Trophoblast cell (in vitro differentiated cells and primary cell): ENCODE measurements at regions not wholly inside any gene's neighbourhood (a gene's known extent, or its start where the extent isn't known, plus 50 kb on each side); places are given as distances from the start of the nearest gene placed in this dataset.
"Not testable (repeated sequence)": the region's sequence is repeated elsewhere in the genome, so short reads cannot be mapped to it uniquely, and the experiment has no call there.

Experiments used
- DNase-seq, 2 donors: peaks; one replicate each; pipeline ENCODE4 v3.0.0-alpha.2; 2016
- H2AFZ ChIP-seq: 2 replicates; pipeline ENCODE4 v1.6.1; 2013; ENCODE audit warnings: low read length, moderate library complexity, mild to moderate bottlenecking; ENCODE audit not compliant: insufficient read depth, poor library complexity
- H2AK5ac ChIP-seq: 2 replicates; pipeline ENCODE4 v1.6.1; 2013; ENCODE audit warnings: mild to moderate bottlenecking, low read length
- H2BK120ac ChIP-seq: 2 replicates; pipeline ENCODE4 v1.6.1; 2013; ENCODE audit warnings: low read length, mild to moderate bottlenecking, moderate library complexity; ENCODE audit not compliant: insufficient read depth, poor library complexity
- H2BK12ac ChIP-seq: 2 replicates; pipeline ENCODE4 v1.6.1; 2013; ENCODE audit warnings: mild to moderate bottlenecking, low read length, moderate library complexity
- H2BK5ac ChIP-seq: 2 replicates; pipeline ENCODE4 v1.6.1; 2013; ENCODE audit warnings: low read length, low read depth, moderate library complexity, mild to moderate bottlenecking; ENCODE audit not compliant: poor library complexity
- H3K14ac ChIP-seq: 2 replicates; pipeline ENCODE4 v1.6.1; 2013; ENCODE audit warnings: mild to moderate bottlenecking, low read length
- H3K18ac ChIP-seq: 2 replicates; pipeline ENCODE4 v1.6.1; 2013; ENCODE audit warnings: mild to moderate bottlenecking, low read length
- H3K23ac ChIP-seq: 2 replicates; pipeline ENCODE4 v1.6.1; 2013; ENCODE audit warnings: low read length
- H3K27ac ChIP-seq: 2 replicates; pipeline ENCODE4 v1.5.1; 2013; ENCODE audit warnings: low read depth, mild to moderate bottlenecking, inconsistent platforms, low read length, moderate library complexity
- H3K27me3 ChIP-seq: 2 replicates; pipeline ENCODE4 v1.6.1; 2013; ENCODE audit warnings: inconsistent platforms, mild to moderate bottlenecking, low read length, moderate library complexity; ENCODE audit not compliant: insufficient read depth
- H3K36me3 ChIP-seq, 2 experiments: 1 replicate in 1 of 2; 2 replicates in 1 of 2; pipeline ENCODE4 v1.6.1; 2013; ENCODE audit warnings: low read length in 2 of 2, mild to moderate bottlenecking in 2 of 2, moderate library complexity in 1 of 2; ENCODE audit not compliant: insufficient read depth in 2 of 2, control insufficient read depth in 1 of 2
- H3K4ac ChIP-seq: 2 replicates; pipeline ENCODE4 v1.6.1; 2013; ENCODE audit warnings: low read depth, mild to moderate bottlenecking, low read length, moderate library complexity
- H3K4me1 ChIP-seq, 2 experiments: 1 replicate in 1 of 2; 2 replicates in 1 of 2; pipeline ENCODE4 v1.6.1; 2013; ENCODE audit warnings: low read length in 2 of 2, mild to moderate bottlenecking in 2 of 2, moderate library complexity in 1 of 2; ENCODE audit not compliant: insufficient read depth in 2 of 2, control insufficient read depth in 1 of 2
- H3K4me2 ChIP-seq: 2 replicates; pipeline ENCODE4 v1.6.1; 2013; ENCODE audit warnings: inconsistent platforms, mild to moderate bottlenecking, low read length, moderate library complexity
- H3K4me3 ChIP-seq: 2 replicates; pipeline ENCODE4 v1.5.1; 2013; ENCODE audit warnings: mild to moderate bottlenecking, low read depth, low read length, inconsistent platforms
- H3K79me1 ChIP-seq: one replicate; pipeline ENCODE4 v1.6.1; 2013; ENCODE audit warnings: low read length
- H3K79me2 ChIP-seq: 2 replicates; pipeline ENCODE4 v1.6.1; 2013; ENCODE audit warnings: low read length, mild to moderate bottlenecking; ENCODE audit not compliant: control insufficient read depth, insufficient read depth, poor library complexity
- H3K9ac ChIP-seq: 2 replicates; pipeline ENCODE4 v1.6.1; 2013; ENCODE audit warnings: mild to moderate bottlenecking, low read length
- H3K9me3 ChIP-seq: 2 replicates; pipeline ENCODE4 v1.6.1; 2013; ENCODE audit warnings: low read depth, mild to moderate bottlenecking, control low read depth, inconsistent platforms, low read length; ENCODE audit not compliant: insufficient read depth
- H4K12ac ChIP-seq: 2 replicates; pipeline ENCODE4 v1.6.1; 2013; ENCODE audit warnings: low read depth, mild to moderate bottlenecking, low read length, moderate library complexity
- H4K8ac ChIP-seq: 2 replicates; pipeline ENCODE4 v1.6.1; 2013; ENCODE audit warnings: low read depth, mild to moderate bottlenecking, low read length, moderate library complexity
- H4K91ac ChIP-seq: one replicate; pipeline ENCODE4 v1.6.1; 2013; ENCODE audit warnings: low read depth, mild to moderate bottlenecking, low read length, moderate library complexity
- WGBS: extraction: QIAGEN DNeasy Blood & Tissue Kit; methylation state at CpG from one replicate; pipeline ENCODE4 v1.1.7; 2013; ENCODE audit warnings: missing lambda C conversion rate; ENCODE audit not compliant: insufficient read length, insufficient coverage; ENCODE audit errors: extremely low coverage; 5-methylcytosine and 5-hydroxymethylcytosine counted together

- no peaks in the 10 kb centered on the region for H3K79me1 ChIP-seq
- no peak overlapping the region for H2AK5ac ChIP-seq
- no peak overlapping the region for H4K8ac ChIP-seq
- no peak for DNase-seq
- no peak overlapping the region for H2BK5ac ChIP-seq
- H3K23ac ChIP-seq: no peak overlapping the region
- no peaks in the 10 kb centered on the region for H3K9me3 ChIP-seq
- no peak overlapping the region for H3K18ac ChIP-seq
- no peaks in the 10 kb centered on the region for H3K4me1 ChIP-seq
- no peak overlapping the region for H3K14ac ChIP-seq
- H3K27me3 ChIP-seq: no peaks in the 10 kb centered on the region
- no CpG with 5 or more reads among the region's 6 CpGs for WGBS
- H2AFZ ChIP-seq: no peak overlapping the region
- H3K4me3 ChIP-seq: no peak overlapping the region
- H4K12ac ChIP-seq: no peak overlapping the region
- H3K4ac ChIP-seq: no peak overlapping the region
- no peak overlapping the region for H3K4me2 ChIP-seq
- no peaks in the 10 kb centered on the region for H3K36me3 ChIP-seq
- H3K79me2 ChIP-seq: no peaks in the 10 kb centered on the region
- no peak overlapping the region for H3K27ac ChIP-seq
- H2BK12ac ChIP-seq: no peak overlapping the region
- H3K9ac ChIP-seq: no peak overlapping the region
- no peak overlapping the region for H2BK120ac ChIP-seq
- H4K91ac ChIP-seq: no peak overlapping the region
These were observed 342.4 kb downstream of the FGF10 start for GRCh38 chr5:44046619-44047364.

GRCh38 chr5:44044549-44044948, 344.7 kb downstream of the FGF10 start:
- not testable (repeated sequence) for H3K14ac ChIP-seq, H2BK5ac ChIP-seq, H3K9ac ChIP-seq, H3K27me3 ChIP-seq, H3K36me3 ChIP-seq, H3K9me3 ChIP-seq, DNase-seq, H3K79me1 ChIP-seq, H4K91ac ChIP-seq, H2AK5ac ChIP-seq, H4K8ac ChIP-seq, H3K4me2 ChIP-seq, H3K79me2 ChIP-seq, H2AFZ ChIP-seq, H3K4me1 ChIP-seq, H3K4ac ChIP-seq, H3K27ac ChIP-seq, H3K18ac ChIP-seq, H4K12ac ChIP-seq, H2BK12ac ChIP-seq, H2BK120ac ChIP-seq, H3K23ac ChIP-seq, H3K4me3 ChIP-seq
- no CpG with 5 or more reads among the region's 4 CpGs for WGBS

- no peak overlapping the region for H3K23ac ChIP-seq
- no peak overlapping the region for H3K9ac ChIP-seq
- H3K4me3 ChIP-seq: no peak overlapping the region
- no peak for DNase-seq
- H3K4ac ChIP-seq: no peak overlapping the region
- no peak overlapping the region for H3K14ac ChIP-seq
- no peak overlapping the region for H2BK5ac ChIP-seq
- no peaks in the 10 kb centered on the region for H3K79me2 ChIP-seq
- no CpG with 5 or more reads among the region's 1 CpG for WGBS
- H3K27me3 ChIP-seq: no peaks in the 10 kb centered on the region
- no peak overlapping the region for H3K4me2 ChIP-seq
- no peak overlapping the region for H4K91ac ChIP-seq
- no peak overlapping the region for H4K12ac ChIP-seq
- H2AFZ ChIP-seq: no peak overlapping the region
- no peak overlapping the region for H2BK12ac ChIP-seq
- H4K8ac ChIP-seq: no peak overlapping the region
- no peak overlapping the region for H2BK120ac ChIP-seq
- no peaks in the 10 kb centered on the region for H3K36me3 ChIP-seq
- no peak overlapping the region for H2AK5ac ChIP-seq
- no peak overlapping the region for H3K27ac ChIP-seq
- H3K4me1 ChIP-seq: no peaks in the 10 kb centered on the region
- no peaks in the 10 kb centered on the region for H3K9me3 ChIP-seq
- no peaks in the 10 kb centered on the region for H3K79me1 ChIP-seq
- no peak overlapping the region for H3K18ac ChIP-seq
These were observed 361.0 kb downstream of the FGF10 start for GRCh38 chr5:44028226-44028625.

- H4K8ac ChIP-seq: no peak overlapping the region
- H4K12ac ChIP-seq: no peak overlapping the region
- no peaks in the 10 kb centered on the region for H3K79me2 ChIP-seq
- no peak overlapping the region for H3K23ac ChIP-seq
- H3K9me3 ChIP-seq: no peaks in the 10 kb centered on the region
- no peak overlapping the region for H4K91ac ChIP-seq
- no peak overlapping the region for H2BK120ac ChIP-seq
- no peak overlapping the region for H3K4me2 ChIP-seq
- no peak overlapping the region for H3K4ac ChIP-seq
- H3K18ac ChIP-seq: no peak overlapping the region
- H2BK5ac ChIP-seq: no peak overlapping the region
- no peak overlapping the region for H2AK5ac ChIP-seq
- H3K9ac ChIP-seq: no peak overlapping the region
- H3K4me3 ChIP-seq: no peak overlapping the region
- no peak overlapping the region for H2AFZ ChIP-seq
- H3K27me3 ChIP-seq: no peaks in the 10 kb centered on the region
- no peaks in the 10 kb centered on the region for H3K79me1 ChIP-seq
- H3K36me3 ChIP-seq: no peaks in the 10 kb centered on the region
- H3K27ac ChIP-seq: no peak overlapping the region
- no peak overlapping the region for H2BK12ac ChIP-seq
- H3K4me1 ChIP-seq: no peaks in the 10 kb centered on the region
- DNase-seq: no peak
- no peak overlapping the region for H3K14ac ChIP-seq
These were observed 366.6 kb downstream of the FGF10 start for GRCh38 chr5:44022622-44023021.
